H9 (cell line): ENCODE measurements at regions not wholly inside any gene's neighbourhood (a gene's known extent, or its start where the extent isn't known, plus 50 kb on each side); places are given as distances from the start of the nearest gene placed in this dataset.
"Not testable (repeated sequence)": the region's sequence is repeated elsewhere in the genome, so short reads cannot be mapped to it uniquely, and the experiment has no call there.

Source experiments
- DNase-seq: peaks from one replicate; pipeline ENCODE4 v3.0.0-alpha.2; 2017
- H2AFZ ChIP-seq: one replicate; pipeline ENCODE4 v1.6.1; 2013; ENCODE audit warnings: mild to moderate bottlenecking, low read length, control low read depth, moderate library complexity
- H2AK5ac ChIP-seq: 2 replicates; pipeline ENCODE4 v1.6.1; 2013; ENCODE audit warnings: low read length, control low read depth, mixed read lengths; ENCODE audit not compliant: insufficient read length
- H2BK120ac ChIP-seq: one replicate; pipeline ENCODE4 v1.6.1; 2013; ENCODE audit warnings: low read depth, mild to moderate bottlenecking, low read length, control low read depth, inconsistent platforms; ENCODE audit not compliant: poor library complexity, severe bottlenecking
- H2BK12ac ChIP-seq: 2 replicates; pipeline ENCODE4 v1.6.1; 2013; ENCODE audit warnings: low read length, control low read depth, mixed read lengths, low read depth; ENCODE audit not compliant: insufficient read length
- H2BK15ac ChIP-seq: 2 replicates; pipeline ENCODE4 v1.6.1; 2013; ENCODE audit warnings: low read depth, low read length, control low read depth
- H2BK20ac ChIP-seq: one replicate; pipeline ENCODE4 v1.6.1; 2013; ENCODE audit warnings: low read depth, mild to moderate bottlenecking, low read length, control low read depth, inconsistent platforms; ENCODE audit not compliant: poor library complexity, severe bottlenecking
- H2BK5ac ChIP-seq: 2 replicates; pipeline ENCODE4 v1.6.1; 2013; ENCODE audit warnings: low read length, control low read depth, mixed read lengths; ENCODE audit not compliant: insufficient read length
- H3K14ac ChIP-seq: 2 replicates; pipeline ENCODE4 v1.6.1; 2013; ENCODE audit warnings: low read length, control low read depth; ENCODE audit not compliant: insufficient read depth
- H3K18ac ChIP-seq: 2 replicates; pipeline ENCODE4 v1.6.1; 2013; ENCODE audit warnings: low read depth, mild to moderate bottlenecking, mixed read lengths, low read length, control low read depth; ENCODE audit not compliant: insufficient read length
- H3K23ac ChIP-seq: 2 replicates; pipeline ENCODE4 v1.6.1; 2013; ENCODE audit warnings: low read length, control low read depth, mixed read lengths, low read depth; ENCODE audit not compliant: insufficient read length
- H3K23me2 ChIP-seq: 2 replicates; pipeline ENCODE4 v1.6.1; 2013; ENCODE audit warnings: low read depth, mild to moderate bottlenecking, mixed read lengths, low read length, control low read depth; ENCODE audit not compliant: insufficient read length, poor library complexity, severe bottlenecking
- H3K27ac ChIP-seq: 2 replicates; pipeline ENCODE4 v1.5.1; 2013; ENCODE audit warnings: low read length, control low read depth, mixed read lengths, low read depth; ENCODE audit not compliant: insufficient read length
- H3K27me3 ChIP-seq: 2 replicates; pipeline ENCODE4 v1.6.1; 2013; ENCODE audit warnings: low read length, control low read depth, inconsistent platforms; ENCODE audit not compliant: insufficient read depth
- H3K4ac ChIP-seq: 2 replicates; pipeline ENCODE4 v1.6.1; 2013; ENCODE audit warnings: low read depth, mild to moderate bottlenecking, control low read depth, inconsistent platforms, low read length, moderate library complexity
- H3K4me1 ChIP-seq: 2 replicates; pipeline ENCODE4 v1.6.1; 2013; ENCODE audit warnings: low read length, control low read depth, inconsistent platforms; ENCODE audit not compliant: insufficient read depth
- H3K4me2 ChIP-seq: 2 replicates; pipeline ENCODE4 v1.6.1; 2013; ENCODE audit warnings: low read length, control low read depth, mixed read lengths; ENCODE audit not compliant: insufficient read length, insufficient read depth
- H3K56ac ChIP-seq: 2 replicates; pipeline ENCODE4 v1.6.1; 2013; ENCODE audit warnings: low read depth, mild to moderate bottlenecking, mixed read lengths, low read length, control low read depth; ENCODE audit not compliant: insufficient read length
- H3K79me1 ChIP-seq: 2 replicates; pipeline ENCODE4 v1.6.1; 2013; ENCODE audit warnings: low read depth, mild to moderate bottlenecking, moderate library complexity, low read length, control low read depth, inconsistent platforms; ENCODE audit not compliant: insufficient read depth, poor library complexity, severe bottlenecking
- H3K79me2 ChIP-seq: 2 replicates; pipeline ENCODE4 v1.6.1; 2013; ENCODE audit warnings: low read length, control low read depth, inconsistent platforms; ENCODE audit not compliant: insufficient read depth
- H3K9ac ChIP-seq: 2 replicates; pipeline ENCODE4 v1.6.1; 2013; ENCODE audit warnings: low read length, control low read depth, mixed read lengths; ENCODE audit not compliant: insufficient read length; ENCODE audit errors: extremely low read depth
- H3K9me3 ChIP-seq: one replicate; pipeline ENCODE4 v1.6.1; 2013; ENCODE audit warnings: low read depth, low read length, inconsistent platforms; ENCODE audit not compliant: control insufficient read depth
- H3T11ph ChIP-seq: one replicate; pipeline ENCODE4 v1.6.1; 2013; ENCODE audit warnings: mild to moderate bottlenecking, low read length, control low read depth, inconsistent platforms
- H4K20me1 ChIP-seq: one replicate; pipeline ENCODE4 v1.6.1; 2013; ENCODE audit not compliant: control insufficient read depth, insufficient read length, insufficient read depth
- H4K5ac ChIP-seq: 2 replicates; pipeline ENCODE4 v1.6.1; 2013; ENCODE audit warnings: low read depth, mild to moderate bottlenecking, mixed read lengths, low read length, control low read depth; ENCODE audit not compliant: insufficient read length
- H4K8ac ChIP-seq: replicated peaks from 2 replicates; pipeline ENCODE4 v1.6.1; 2013; ENCODE audit warnings: low read length, control low read depth, mixed read lengths, low read depth; ENCODE audit not compliant: insufficient read length
- H4K91ac ChIP-seq: 2 replicates; pipeline ENCODE4 v1.6.1; 2013; ENCODE audit warnings: low read depth, mild to moderate bottlenecking, moderate library complexity, mixed read lengths, low read length, control low read depth; ENCODE audit not compliant: insufficient read length
- H3K27ac Mint-ChIP-seq, 3 experiments: 2 replicates in 2 of 3; 3 replicates in 1 of 3; pipeline ENCODE4 v1.8.0; 2020 to 2021; ENCODE audit warnings: mixed read lengths in 3 of 3, mild to moderate bottlenecking in 1 of 3, moderate library complexity in 1 of 3
- H3K27me3 Mint-ChIP-seq: 2 replicates; pipeline ENCODE4 v1.8.0; 2021; ENCODE audit warnings: low read depth, mild to moderate bottlenecking, moderate library complexity, mixed read lengths
- H3K36me3 Mint-ChIP-seq, 3 experiments: 2 replicates in 2 of 3; 3 replicates in 1 of 3; pipeline ENCODE4 v1.8.0; 2020 to 2021; ENCODE audit warnings: low read depth in 3 of 3, mixed read lengths in 3 of 3; ENCODE audit not compliant: insufficient read depth in 1 of 3
- H3K4me1 Mint-ChIP-seq, 2 experiments: 2 replicates each; pipeline ENCODE4 v1.8.0; 2020; ENCODE audit warnings: mixed read lengths in 2 of 2
- H3K4me3 Mint-ChIP-seq, 2 experiments: 2 replicates in 1 of 2; 3 replicates in 1 of 2; pipeline ENCODE4 v1.8.0; 2020 to 2021; ENCODE audit warnings: mild to moderate bottlenecking in 2 of 2, mixed read lengths in 2 of 2, moderate library complexity in 1 of 2
- H3K9me3 Mint-ChIP-seq, 2 experiments: 2 replicates in 1 of 2; 3 replicates in 1 of 2; pipeline ENCODE4 v1.8.0; 2020; ENCODE audit warnings: mild to moderate bottlenecking in 2 of 2, mixed read lengths in 2 of 2, moderate library complexity in 1 of 2
- WGBS: extraction: QIAGEN DNeasy Blood & Tissue Kit; methylation state at CpG from one replicate; pipeline ENCODE4 v1.1.7; 2013; ENCODE audit warnings: missing lambda C conversion rate, low lambda C conversion rate, mixed read lengths; ENCODE audit not compliant: insufficient read length; ENCODE audit errors: extremely low coverage; 5-methylcytosine and 5-hydroxymethylcytosine counted together

DNA sequence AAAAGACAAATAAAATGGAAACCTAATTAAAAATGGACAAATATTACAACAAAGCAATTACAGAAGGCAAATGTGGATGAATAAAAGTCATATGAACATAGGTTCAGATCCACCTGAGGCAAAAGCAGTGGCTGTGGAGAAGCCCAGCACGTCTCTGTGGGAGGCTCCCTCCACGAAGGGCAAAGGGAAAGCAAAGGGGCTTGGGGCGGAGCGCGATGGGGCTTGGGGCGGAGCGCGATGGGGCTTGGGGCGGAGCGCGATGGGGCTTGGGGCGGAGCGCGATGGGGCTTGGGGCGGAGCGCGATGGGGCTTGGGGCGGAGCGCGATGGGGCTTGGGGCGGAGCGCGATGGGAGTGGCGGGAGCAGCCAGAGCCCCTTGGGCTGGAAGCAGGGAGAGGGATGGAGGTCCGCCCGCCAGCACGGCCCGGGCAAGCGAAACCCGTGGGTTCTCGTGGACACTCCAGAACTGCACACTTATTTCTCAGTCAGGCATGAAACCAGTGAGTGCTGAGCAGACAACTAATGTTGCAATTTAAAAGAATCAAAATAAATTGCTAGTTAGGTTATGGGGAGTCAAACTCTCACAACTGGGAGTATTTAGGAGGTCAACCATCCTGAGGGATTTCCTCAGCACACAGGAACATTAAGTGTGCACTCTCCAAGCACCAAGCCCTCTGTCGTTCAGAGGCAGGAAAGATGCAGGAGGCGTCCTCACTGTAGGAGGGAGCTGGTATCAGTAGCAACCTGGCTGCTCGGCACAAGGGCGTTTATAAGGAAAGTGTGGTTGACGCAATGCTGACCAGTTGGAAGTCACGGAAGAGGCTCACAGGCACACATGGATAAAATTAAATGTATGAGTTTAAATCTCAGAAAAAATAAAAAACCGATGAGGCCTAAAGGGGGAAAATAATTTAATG is 81.8 kb downstream of the NAPG start:
- not testable (repeated sequence) for H3K27ac ChIP-seq, H3K56ac ChIP-seq, H3K23me2 ChIP-seq, H2BK12ac ChIP-seq, H3K4me1 Mint-ChIP-seq, H4K5ac ChIP-seq, H4K20me1 ChIP-seq, H3K4ac ChIP-seq, DNase-seq, H3K79me2 ChIP-seq, H3K23ac ChIP-seq, H3K27me3 Mint-ChIP-seq, H3K27ac Mint-ChIP-seq, H4K8ac ChIP-seq, H2BK120ac ChIP-seq, H3K4me1 ChIP-seq, H2AK5ac ChIP-seq, H3K27me3 ChIP-seq, H3K18ac ChIP-seq, H2BK15ac ChIP-seq, H3K79me1 ChIP-seq, H4K91ac ChIP-seq, H3K9me3 ChIP-seq, H2BK20ac ChIP-seq, H3T11ph ChIP-seq, H3K9ac ChIP-seq, H2AFZ ChIP-seq, H3K14ac ChIP-seq, H2BK5ac ChIP-seq
- H3K9me3 Mint-ChIP-seq = peaks cover 19 to 25% of the 10 kb centered on the region in 2 experiments
- peak overlapping the region; percentile 44 to 62; a peak in 2 of 5 replicates for H3K4me3 Mint-ChIP-seq
- H3K4me2 ChIP-seq = peak overlapping the region; percentile 25
- WGBS = no CpG with 5 or more reads among the region's 38 CpGs
- H3K36me3 Mint-ChIP-seq = peaks cover 12 to 25% (median 17%) of the 10 kb centered on the region in 3 experiments

DNA sequence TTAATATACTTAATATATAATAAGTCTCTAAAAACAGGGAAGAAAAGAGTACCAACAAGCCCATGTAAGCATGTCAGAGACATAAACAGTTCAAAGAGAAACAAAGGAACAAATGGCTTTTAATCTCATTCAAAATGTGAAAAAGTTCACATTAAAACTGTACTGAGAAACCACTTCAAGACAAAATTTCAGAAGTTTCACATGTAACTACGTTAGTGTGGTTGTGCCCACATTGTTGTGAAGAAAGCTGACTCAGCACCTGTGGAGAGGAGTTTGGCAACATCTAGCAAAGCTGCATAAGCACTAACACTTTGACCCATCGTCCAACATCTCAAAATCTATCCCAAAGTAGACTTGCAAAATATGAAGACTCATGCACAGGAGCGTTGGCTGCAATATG is 82.6 kb downstream of the NAPG start:
- not testable (repeated sequence) for DNase-seq, H3K4me3 Mint-ChIP-seq, H3K27me3 Mint-ChIP-seq, H2BK120ac ChIP-seq, H3K27ac Mint-ChIP-seq, H3K14ac ChIP-seq, H3K18ac ChIP-seq, H2BK15ac ChIP-seq, H2AFZ ChIP-seq, H3K27me3 ChIP-seq, H4K20me1 ChIP-seq, H3K23ac ChIP-seq, H3K9ac ChIP-seq, H3K4ac ChIP-seq, H3K27ac ChIP-seq, H2BK5ac ChIP-seq, H4K91ac ChIP-seq, H3K23me2 ChIP-seq, H3K79me1 ChIP-seq, H3K4me2 ChIP-seq, H4K5ac ChIP-seq, H3K4me1 ChIP-seq, H3K79me2 ChIP-seq, H3K4me1 Mint-ChIP-seq, H3T11ph ChIP-seq, H3K9me3 ChIP-seq, H3K56ac ChIP-seq, H4K8ac ChIP-seq, H2BK12ac ChIP-seq, H2BK20ac ChIP-seq, H2AK5ac ChIP-seq
- WGBS = no CpG with 5 or more reads among the region's 3 CpGs
- Mint-ChIP-seq H3K36me3 (peaks cover 5 to 17% (median 9%) of the 10 kb centered on the region in 3 experiments; a peak in 6 of 7 replicates), H3K9me3 (peaks cover 10 to 16% of the 10 kb centered on the region in 2 experiments)
